HEK293 (cell line): ENCODE measurements at regions not wholly inside any gene's neighbourhood (a gene's known extent, or its start where the extent isn't known, plus 50 kb on each side); places are given as distances from the start of the nearest gene placed in this dataset.

Source experiments
- PRDM10 ChIP-seq: fragments of 450-650 bp; formaldehyde crosslinking; IDR thresholded peaks from 2 replicates; pipeline ENCODE4 v1.5.1; 2016; ENCODE audit warnings: missing biosample characterization, missing genetic modification characterization
- REST ChIP-seq: fragments of 450-650 bp; formaldehyde crosslinking; IDR thresholded peaks from 2 replicates; pipeline ENCODE4 v1.5.1; 2016; ENCODE audit warnings: missing biosample characterization, missing genetic modification characterization
- ZBTB8A ChIP-seq: fragments of 450-650 bp; formaldehyde crosslinking; IDR thresholded peaks from 2 replicates; pipeline ENCODE4 v1.5.1; 2016; ENCODE audit warnings: missing biosample characterization, missing genetic modification characterization
- ZNF121 ChIP-seq: fragments of 450-650 bp; formaldehyde crosslinking; IDR thresholded peaks from 2 replicates; pipeline ENCODE4 v1.5.1; 2016; ENCODE audit warnings: missing biosample characterization, missing genetic modification characterization
- ZNF223 ChIP-seq: fragments of 450-650 bp; formaldehyde crosslinking; IDR thresholded peaks from 2 replicates; pipeline ENCODE4 v1.5.1; 2016; ENCODE audit warnings: missing biosample characterization, missing genetic modification characterization
- ZNF239 ChIP-seq: fragments of 450-650 bp; formaldehyde crosslinking; IDR thresholded peaks from 2 replicates; pipeline ENCODE4 v1.5.1; 2016; ENCODE audit warnings: missing biosample characterization, missing genetic modification characterization
- ZSCAN5A ChIP-seq: fragments of 450-650 bp; formaldehyde crosslinking; IDR thresholded peaks from 2 replicates; pipeline ENCODE4 v1.5.1; 2016; ENCODE audit warnings: missing biosample characterization, missing genetic modification characterization
- TF ChIP-seq, protein P1 (sequence below): fragments of 450-650 bp; formaldehyde crosslinking; IDR thresholded peaks from 2 replicates; pipeline ENCODE4 v1.5.1; 2016; ENCODE audit warnings: missing biosample characterization, missing genetic modification characterization
- TF ChIP-seq, protein P2 (sequence below): fragments of 450-650 bp; formaldehyde crosslinking; IDR thresholded peaks from 2 replicates; pipeline ENCODE4 v1.5.1; 2016; ENCODE audit warnings: missing biosample characterization, missing genetic modification characterization
- TF ChIP-seq, protein P3 (sequence below): fragments of 450-650 bp; formaldehyde crosslinking; IDR thresholded peaks from 2 replicates; pipeline ENCODE4 v1.5.1; 2017; ENCODE audit warnings: missing biosample characterization, missing genetic modification characterization

GRCh38 chr13:79910875-79911540 lies 429.9 kb downstream of the SPRY2 start:
- TF ChIP-seq REST (tag by site-specific recombination) (no peak), ZNF223 (tag by site-specific recombination) (no peak), ZSCAN5A (tag by site-specific recombination) (no peak), ZNF239 (tag by site-specific recombination) (no peak), PRDM10 (tag by site-specific recombination) (no peak), ZBTB8A (tag by site-specific recombination) (no peak), ZNF121 (tag by site-specific recombination) (no peak)
- TF ChIP-seq, protein P1, sequence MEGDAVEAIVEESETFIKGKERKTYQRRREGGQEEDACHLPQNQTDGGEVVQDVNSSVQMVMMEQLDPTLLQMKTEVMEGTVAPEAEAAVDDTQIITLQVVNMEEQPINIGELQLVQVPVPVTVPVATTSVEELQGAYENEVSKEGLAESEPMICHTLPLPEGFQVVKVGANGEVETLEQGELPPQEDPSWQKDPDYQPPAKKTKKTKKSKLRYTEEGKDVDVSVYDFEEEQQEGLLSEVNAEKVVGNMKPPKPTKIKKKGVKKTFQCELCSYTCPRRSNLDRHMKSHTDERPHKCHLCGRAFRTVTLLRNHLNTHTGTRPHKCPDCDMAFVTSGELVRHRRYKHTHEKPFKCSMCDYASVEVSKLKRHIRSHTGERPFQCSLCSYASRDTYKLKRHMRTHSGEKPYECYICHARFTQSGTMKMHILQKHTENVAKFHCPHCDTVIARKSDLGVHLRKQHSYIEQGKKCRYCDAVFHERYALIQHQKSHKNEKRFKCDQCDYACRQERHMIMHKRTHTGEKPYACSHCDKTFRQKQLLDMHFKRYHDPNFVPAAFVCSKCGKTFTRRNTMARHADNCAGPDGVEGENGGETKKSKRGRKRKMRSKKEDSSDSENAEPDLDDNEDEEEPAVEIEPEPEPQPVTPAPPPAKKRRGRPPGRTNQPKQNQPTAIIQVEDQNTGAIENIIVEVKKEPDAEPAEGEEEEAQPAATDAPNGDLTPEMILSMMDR (tag by site-specific recombination), result no peak
- TF ChIP-seq, protein P2, sequence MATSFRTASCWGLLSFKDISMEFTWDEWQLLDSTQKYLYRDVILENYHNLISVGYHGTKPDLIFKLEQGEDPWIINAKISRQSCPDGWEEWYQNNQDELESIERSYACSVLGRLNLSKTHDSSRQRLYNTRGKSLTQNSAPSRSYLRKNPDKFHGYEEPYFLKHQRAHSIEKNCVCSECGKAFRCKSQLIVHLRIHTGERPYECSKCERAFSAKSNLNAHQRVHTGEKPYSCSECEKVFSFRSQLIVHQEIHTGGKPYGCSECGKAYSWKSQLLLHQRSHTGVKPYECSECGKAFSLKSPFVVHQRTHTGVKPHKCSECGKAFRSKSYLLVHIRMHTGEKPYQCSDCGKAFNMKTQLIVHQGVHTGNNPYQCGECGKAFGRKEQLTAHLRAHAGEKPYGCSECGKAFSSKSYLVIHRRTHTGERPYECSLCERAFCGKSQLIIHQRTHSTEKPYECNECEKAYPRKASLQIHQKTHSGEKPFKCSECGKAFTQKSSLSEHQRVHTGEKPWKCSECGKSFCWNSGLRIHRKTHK (tag by site-specific recombination), result no peak
- TF ChIP-seq, protein P3, sequence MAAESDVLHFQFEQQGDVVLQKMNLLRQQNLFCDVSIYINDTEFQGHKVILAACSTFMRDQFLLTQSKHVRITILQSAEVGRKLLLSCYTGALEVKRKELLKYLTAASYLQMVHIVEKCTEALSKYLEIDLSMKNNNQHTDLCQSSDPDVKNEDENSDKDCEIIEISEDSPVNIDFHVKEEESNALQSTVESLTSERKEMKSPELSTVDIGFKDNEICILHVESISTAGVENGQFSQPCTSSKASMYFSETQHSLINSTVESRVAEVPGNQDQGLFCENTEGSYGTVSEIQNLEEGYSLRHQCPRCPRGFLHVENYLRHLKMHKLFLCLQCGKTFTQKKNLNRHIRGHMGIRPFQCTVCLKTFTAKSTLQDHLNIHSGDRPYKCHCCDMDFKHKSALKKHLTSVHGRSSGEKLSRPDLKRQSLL (tag by site-specific recombination), result no peak
